Muscle layer of colon (tissue), 2 donors: ENCODE measurements at regions not wholly inside any gene's neighbourhood (a gene's known extent, or its start where the extent isn't known, plus 50 kb on each side); places are given as distances from the start of the nearest gene placed in this dataset.

ENCODE experiments used
- H3K27ac ChIP-seq: one replicate; pipeline ENCODE4 v1.7.0; 2013; ENCODE audit warnings: low read depth, mild to moderate bottlenecking, low read length, moderate library complexity
- H3K27me3 ChIP-seq, 2 donors: one replicate each; pipeline ENCODE4 v1.7.0; 2013; ENCODE audit warnings: low read length in 2 of 2, mild to moderate bottlenecking in 2 of 2; ENCODE audit not compliant: insufficient read depth in 2 of 2, control insufficient read depth in 1 of 2
- H3K36me3 ChIP-seq: one replicate; pipeline ENCODE4 v1.7.0; 2013; ENCODE audit warnings: mild to moderate bottlenecking, low read length; ENCODE audit not compliant: insufficient read depth
- H3K4me1 ChIP-seq: one replicate; pipeline ENCODE4 v1.7.0; 2013; ENCODE audit warnings: mild to moderate bottlenecking, low read length; ENCODE audit not compliant: insufficient read depth
- H3K4me3 ChIP-seq, 2 donors: one replicate each; pipeline ENCODE4 v1.7.0; 2013; ENCODE audit warnings: low read length in 2 of 2, low read depth in 1 of 2, mild to moderate bottlenecking in 1 of 2, moderate library complexity in 1 of 2
- H3K9ac ChIP-seq: one replicate; pipeline ENCODE4 v1.7.0; 2013; ENCODE audit warnings: low read length
- H3K9me3 ChIP-seq: one replicate; pipeline ENCODE4 v1.7.0; 2013; ENCODE audit warnings: mild to moderate bottlenecking, low read length
- donor health status: abdominal sarcoma.
- donor health status: Adenocarcinoma of cecum.

GRCh38 chr18:77329651-77330050 lies 80.0 kb downstream of the GALR1 start:
- no peaks in the 10 kb centered on the region for H3K9me3 ChIP-seq

GRCh38 chr18:77334876-77335275 lies 85.2 kb downstream of the GALR1 start:
- Histone ChIP-seq H3K9me3 (no peaks in the 10 kb centered on the region), H3K4me1 (no peaks in the 10 kb centered on the region), H3K9ac (no peak overlapping the region), H3K4me3 (no peak overlapping the region), H3K36me3 (no peaks in the 10 kb centered on the region), H3K27me3 (no peaks in the 10 kb centered on the region), H3K27ac (no peak overlapping the region)

More at GRCh38 chr18:77329651-77330050, 80.0 kb downstream of the GALR1 start:
- Histone ChIP-seq H3K4me3 (no peak overlapping the region), H3K27ac (no peak overlapping the region), H3K9ac (no peak overlapping the region), H3K27me3 (no peaks in the 10 kb centered on the region), H3K4me1 (no peaks in the 10 kb centered on the region), H3K36me3 (no peaks in the 10 kb centered on the region)

GRCh38 chr18:77337604-77338003 lies 88.0 kb downstream of the GALR1 start:
- H3K9me3 ChIP-seq = no peaks in the 10 kb centered on the region
- H3K36me3 ChIP-seq = no peaks in the 10 kb centered on the region
- H3K4me3 ChIP-seq = no peak overlapping the region
- H3K4me1 ChIP-seq = no peaks in the 10 kb centered on the region
- H3K9ac ChIP-seq = no peak overlapping the region
- H3K27ac ChIP-seq = no peak overlapping the region
- H3K27me3 ChIP-seq = no peaks in the 10 kb centered on the region

GRCh38 chr18:77339093-77339492 lies 89.4 kb downstream of the GALR1 start:
- Histone ChIP-seq H3K27me3 (no peaks in the 10 kb centered on the region), H3K36me3 (no peaks in the 10 kb centered on the region), H3K4me1 (no peaks in the 10 kb centered on the region), H3K9ac (no peak overlapping the region), H3K4me3 (no peak overlapping the region), H3K9me3 (no peaks in the 10 kb centered on the region), H3K27ac (no peak overlapping the region)

- Histone ChIP-seq H3K4me3 (no peak overlapping the region), H3K9ac (no peak overlapping the region), H3K36me3 (no peaks in the 10 kb centered on the region), H3K4me1 (no peaks in the 10 kb centered on the region), H3K9me3 (no peaks in the 10 kb centered on the region), H3K27me3 (no peaks in the 10 kb centered on the region), H3K27ac (no peak overlapping the region)
Measured at GRCh38 chr18:77339623-77340022, 90.0 kb downstream of the GALR1 start.

- Histone ChIP-seq H3K9ac (no peak overlapping the region), H3K4me1 (no peaks in the 10 kb centered on the region), H3K4me3 (no peak overlapping the region), H3K27me3 (no peaks in the 10 kb centered on the region), H3K36me3 (no peaks in the 10 kb centered on the region), H3K9me3 (no peaks in the 10 kb centered on the region), H3K27ac (no peak overlapping the region)
Measured at GRCh38 chr18:77340815-77341214, 91.2 kb downstream of the GALR1 start.

- no peaks in the 10 kb centered on the region for H3K4me1 ChIP-seq
- no peaks in the 10 kb centered on the region for H3K9me3 ChIP-seq
- no peak overlapping the region for H3K4me3 ChIP-seq
- no peaks in the 10 kb centered on the region for H3K27me3 ChIP-seq
- no peaks in the 10 kb centered on the region for H3K36me3 ChIP-seq
- no peak overlapping the region for H3K9ac ChIP-seq
- H3K27ac ChIP-seq = no peak overlapping the region
Measured at GRCh38 chr18:77341527-77342325, 92.1 kb downstream of the GALR1 start.

- H3K9me3 ChIP-seq = no peaks in the 10 kb centered on the region
- H3K27me3 ChIP-seq = no peaks in the 10 kb centered on the region
- no peak overlapping the region for H3K9ac ChIP-seq
- H3K27ac ChIP-seq = no peak overlapping the region
- H3K4me1 ChIP-seq = no peaks in the 10 kb centered on the region
- H3K36me3 ChIP-seq = no peaks in the 10 kb centered on the region
- H3K4me3 ChIP-seq = no peak overlapping the region
Measured at GRCh38 chr18:77342736-77343135, 93.1 kb downstream of the GALR1 start.

GRCh38 chr18:77343846-77344510 lies 94.3 kb downstream of the GALR1 start:
- no peaks in the 10 kb centered on the region for H3K36me3 ChIP-seq
- H3K27ac ChIP-seq = no peak overlapping the region
- no peaks in the 10 kb centered on the region for H3K4me1 ChIP-seq
- no peak overlapping the region for H3K9ac ChIP-seq
- H3K4me3 ChIP-seq = no peak overlapping the region
- no peaks in the 10 kb centered on the region for H3K9me3 ChIP-seq
- H3K27me3 ChIP-seq = no peaks in the 10 kb centered on the region

- Histone ChIP-seq H3K27ac (no peak overlapping the region), H3K27me3 (no peaks in the 10 kb centered on the region), H3K36me3 (no peaks in the 10 kb centered on the region), H3K4me3 (no peak overlapping the region), H3K9me3 (no peaks in the 10 kb centered on the region), H3K4me1 (no peaks in the 10 kb centered on the region), H3K9ac (no peak overlapping the region)
Measured at GRCh38 chr18:77344786-77345500, 95.3 kb downstream of the GALR1 start.

- H3K9me3 ChIP-seq = no peaks in the 10 kb centered on the region
- H3K27ac ChIP-seq = no peak overlapping the region
- no peak overlapping the region for H3K4me3 ChIP-seq
Measured at GRCh38 chr18:77346208-77346810, 96.7 kb downstream of the GALR1 start.

More at GRCh38 chr18:77346208-77346810, 96.7 kb downstream of the GALR1 start:
- Histone ChIP-seq H3K9ac (no peak overlapping the region), H3K4me1 (no peaks in the 10 kb centered on the region), H3K27me3 (no peaks in the 10 kb centered on the region), H3K36me3 (no peaks in the 10 kb centered on the region)
